ENCODE measurements at regions not wholly inside any gene's neighbourhood (a gene's known extent, or its start where the extent isn't known, plus 50 kb on each side); places are given as distances from the start of the nearest gene placed in this dataset.

DNA sequence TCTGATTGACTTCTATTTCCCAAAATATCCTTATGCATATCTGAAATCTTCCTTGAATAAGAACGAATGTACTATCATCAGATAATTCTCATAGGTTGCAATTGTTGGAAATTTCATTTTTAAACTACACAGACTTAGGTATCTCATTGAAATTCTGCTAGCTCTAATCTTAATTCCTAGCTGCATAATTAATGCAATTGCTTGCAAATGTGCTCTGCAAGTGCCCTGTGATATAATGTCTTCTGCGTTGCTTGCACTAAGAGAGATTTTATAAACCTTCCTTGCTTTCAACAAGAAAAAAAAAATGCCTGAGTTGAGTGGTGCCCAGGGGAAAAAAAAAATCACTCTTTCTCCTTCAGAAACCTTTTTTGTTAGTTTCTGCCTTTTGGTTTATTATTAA is 354.9 kb downstream of the TFAP2A start:
- TF ChIP-seq, protein P1, sequence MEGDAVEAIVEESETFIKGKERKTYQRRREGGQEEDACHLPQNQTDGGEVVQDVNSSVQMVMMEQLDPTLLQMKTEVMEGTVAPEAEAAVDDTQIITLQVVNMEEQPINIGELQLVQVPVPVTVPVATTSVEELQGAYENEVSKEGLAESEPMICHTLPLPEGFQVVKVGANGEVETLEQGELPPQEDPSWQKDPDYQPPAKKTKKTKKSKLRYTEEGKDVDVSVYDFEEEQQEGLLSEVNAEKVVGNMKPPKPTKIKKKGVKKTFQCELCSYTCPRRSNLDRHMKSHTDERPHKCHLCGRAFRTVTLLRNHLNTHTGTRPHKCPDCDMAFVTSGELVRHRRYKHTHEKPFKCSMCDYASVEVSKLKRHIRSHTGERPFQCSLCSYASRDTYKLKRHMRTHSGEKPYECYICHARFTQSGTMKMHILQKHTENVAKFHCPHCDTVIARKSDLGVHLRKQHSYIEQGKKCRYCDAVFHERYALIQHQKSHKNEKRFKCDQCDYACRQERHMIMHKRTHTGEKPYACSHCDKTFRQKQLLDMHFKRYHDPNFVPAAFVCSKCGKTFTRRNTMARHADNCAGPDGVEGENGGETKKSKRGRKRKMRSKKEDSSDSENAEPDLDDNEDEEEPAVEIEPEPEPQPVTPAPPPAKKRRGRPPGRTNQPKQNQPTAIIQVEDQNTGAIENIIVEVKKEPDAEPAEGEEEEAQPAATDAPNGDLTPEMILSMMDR (IDR thresholded peaks at IDR 0.05; ENCODE audit: low read depth, low read length) = no peak
- H3K4me3 ChIP-seq (ENCODE audit: low read depth, low read length) = no peak overlapping the region

DNA sequence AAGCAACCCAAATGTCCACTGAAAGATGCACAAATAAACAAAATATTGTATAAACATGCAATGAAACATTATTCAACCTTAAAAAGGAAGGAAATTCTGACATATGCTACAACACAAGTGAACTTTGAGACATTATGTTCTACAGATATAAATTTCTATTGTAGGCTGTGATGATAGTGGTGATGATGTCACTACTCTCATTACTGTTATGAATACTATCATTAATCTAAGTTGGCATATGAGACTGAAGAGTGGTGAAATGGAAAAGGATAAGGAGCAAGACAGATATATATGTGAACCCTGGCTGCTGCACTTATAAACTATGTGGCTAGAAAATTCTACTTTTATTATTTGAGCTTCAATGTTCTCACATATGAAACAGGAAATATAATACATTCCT is 360.2 kb downstream of the TFAP2A start:
- TF ChIP-seq, protein P1 (IDR thresholded peaks at IDR 0.05; ENCODE audit: low read depth, low read length) = no peak
- no peak overlapping the region for H3K4me3 ChIP-seq (ENCODE audit: low read depth, low read length)

DNA sequence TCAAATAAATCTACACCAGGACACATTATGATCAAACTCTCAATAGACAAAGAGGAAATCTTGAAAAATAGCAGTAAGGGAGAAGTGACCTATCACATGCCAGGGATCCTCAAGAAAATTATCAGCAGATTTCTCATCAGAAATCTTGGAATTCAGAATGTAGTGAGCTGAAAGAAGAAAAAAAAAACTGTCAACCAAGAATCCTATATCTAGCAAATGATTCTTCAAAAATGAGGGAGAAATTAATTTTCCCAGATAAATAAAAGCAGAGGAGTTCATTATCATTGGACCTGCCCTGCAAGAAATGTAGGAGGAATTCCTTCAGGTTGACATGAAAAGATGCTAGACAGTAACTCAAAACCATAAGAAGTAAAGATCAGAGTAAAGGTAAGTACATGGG is 363.6 kb downstream of the TFAP2A start:
- H3K4me3 ChIP-seq (ENCODE audit: low read depth, low read length) = no peak overlapping the region
- TF ChIP-seq, protein P1 (IDR thresholded peaks at IDR 0.05; ENCODE audit: low read depth, low read length) = no peak

DNA sequence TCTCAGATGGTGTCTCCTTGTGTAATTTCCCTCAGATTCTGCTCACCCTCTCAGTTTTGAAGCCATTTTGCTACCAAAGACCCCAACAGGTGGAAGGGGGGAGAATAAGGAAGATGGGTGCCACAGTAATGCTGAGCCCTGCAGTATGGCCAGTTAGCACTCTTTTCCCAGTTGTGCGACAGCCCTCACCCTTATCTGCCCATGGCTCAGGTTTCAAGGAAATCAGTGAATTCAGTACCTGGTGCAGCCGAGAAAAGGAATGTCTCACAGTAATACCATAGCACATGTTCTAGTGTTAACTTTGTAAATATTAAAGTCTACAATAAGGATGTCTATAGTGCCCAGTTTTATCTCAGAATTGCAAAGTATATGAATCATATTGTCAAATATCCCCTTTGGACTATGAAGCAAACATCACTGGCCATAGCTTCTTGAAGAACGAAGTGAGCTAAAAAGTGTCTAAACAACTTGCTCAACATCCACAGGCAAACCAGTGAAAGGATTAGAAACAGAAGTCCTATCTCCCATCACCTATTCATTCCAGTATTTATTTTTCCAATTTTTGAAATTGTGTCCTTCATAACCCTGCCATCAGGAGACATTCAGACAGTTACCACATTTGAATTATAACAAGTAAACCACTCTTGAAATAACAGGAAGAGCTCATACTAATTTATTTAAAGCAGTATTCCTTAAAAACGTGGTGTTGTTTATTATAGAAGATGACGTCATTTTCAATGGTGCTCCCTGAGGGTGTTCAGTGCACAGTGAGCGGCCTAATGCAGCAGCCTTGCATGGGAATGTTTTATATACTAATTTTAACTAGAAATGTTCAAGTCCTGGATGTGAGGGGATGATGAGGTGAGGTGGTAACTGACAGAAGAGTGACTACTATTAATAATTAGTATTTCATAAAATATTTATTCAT is 366.2 kb downstream of the TFAP2A start:
- TF ChIP-seq, protein P1 (IDR thresholded peaks at IDR 0.05; ENCODE audit: low read depth, low read length) = no peak
- no peak overlapping the region for H3K4me3 ChIP-seq (ENCODE audit: low read depth, low read length)

GRCh38 chr6:10042280-10042679 is 372.6 kb downstream of the TFAP2A start:
- H3K4me3 ChIP-seq (ENCODE audit: low read depth, low read length) = no peak overlapping the region
- TF ChIP-seq, protein P1 (IDR thresholded peaks at IDR 0.05; ENCODE audit: low read depth, low read length) = no peak

- TF ChIP-seq, protein P1 (IDR thresholded peaks at IDR 0.05; ENCODE audit: low read depth, low read length) = no peak
- no peak overlapping the region for H3K4me3 ChIP-seq (ENCODE audit: low read depth, low read length)
Observed at GRCh38 chr6:10033223-10033829, 381.5 kb downstream of the TFAP2A start.

- TF ChIP-seq, protein P1 (IDR thresholded peaks at IDR 0.05; ENCODE audit: low read depth, low read length) = no peak
- no peak overlapping the region for H3K4me3 ChIP-seq (ENCODE audit: low read depth, low read length)
Observed at GRCh38 chr6:10031617-10032016, 383.3 kb downstream of the TFAP2A start.

Data from WI38 (cell line).